MM.1S (cell line): ENCODE measurements at regions not wholly inside any gene's neighbourhood (a gene's known extent, or its start where the extent isn't known, plus 50 kb on each side); places are given as distances from the start of the nearest gene placed in this dataset.

Source experiments
- EZH2 ChIP-seq: fragments of 300-600 bp; sonication (generic); optimal IDR thresholded peaks from 2 replicates; pipeline ENCODE3; 2017; ENCODE audit warnings: low read depth, mild to moderate bottlenecking, antibody characterized with exemption, low read length, mixed read lengths
- EZH2phosphoT487 ChIP-seq: fragments of 300-600 bp; sonication (generic); IDR thresholded peaks from 2 replicates; pipeline ENCODE4 v1.6.1; 2018; ENCODE audit warnings: antibody characterized with exemption, low read length
- TF ChIP-seq, protein P1 (sequence below): fragments of 300-600 bp; sonication (generic); IDR thresholded peaks from 2 replicates; pipeline ENCODE4 v1.5.1; 2016; ENCODE audit warnings: antibody characterized with exemption, low read length, mixed read lengths

DNA sequence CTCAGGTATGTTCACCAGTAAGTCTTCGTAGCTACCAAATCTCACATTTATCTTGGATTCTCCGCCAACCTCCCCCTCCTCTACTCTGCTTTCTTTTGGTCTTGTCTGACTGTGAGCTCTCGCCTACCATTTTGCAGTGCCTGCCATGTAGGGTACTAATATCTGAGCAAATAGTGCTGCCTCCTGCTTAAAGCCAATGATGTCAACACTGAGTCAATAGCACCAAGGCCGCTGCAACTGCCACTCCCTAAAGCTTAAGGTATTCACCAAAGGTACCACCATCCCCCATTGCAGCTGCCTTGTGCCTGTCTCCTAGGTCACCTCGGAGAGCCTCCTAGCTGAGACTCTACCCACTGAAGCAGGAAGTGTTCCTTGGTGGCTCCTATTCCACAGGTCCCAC, 114.8 kb upstream of the FUT8 start:
- TF ChIP-seq, protein P1, sequence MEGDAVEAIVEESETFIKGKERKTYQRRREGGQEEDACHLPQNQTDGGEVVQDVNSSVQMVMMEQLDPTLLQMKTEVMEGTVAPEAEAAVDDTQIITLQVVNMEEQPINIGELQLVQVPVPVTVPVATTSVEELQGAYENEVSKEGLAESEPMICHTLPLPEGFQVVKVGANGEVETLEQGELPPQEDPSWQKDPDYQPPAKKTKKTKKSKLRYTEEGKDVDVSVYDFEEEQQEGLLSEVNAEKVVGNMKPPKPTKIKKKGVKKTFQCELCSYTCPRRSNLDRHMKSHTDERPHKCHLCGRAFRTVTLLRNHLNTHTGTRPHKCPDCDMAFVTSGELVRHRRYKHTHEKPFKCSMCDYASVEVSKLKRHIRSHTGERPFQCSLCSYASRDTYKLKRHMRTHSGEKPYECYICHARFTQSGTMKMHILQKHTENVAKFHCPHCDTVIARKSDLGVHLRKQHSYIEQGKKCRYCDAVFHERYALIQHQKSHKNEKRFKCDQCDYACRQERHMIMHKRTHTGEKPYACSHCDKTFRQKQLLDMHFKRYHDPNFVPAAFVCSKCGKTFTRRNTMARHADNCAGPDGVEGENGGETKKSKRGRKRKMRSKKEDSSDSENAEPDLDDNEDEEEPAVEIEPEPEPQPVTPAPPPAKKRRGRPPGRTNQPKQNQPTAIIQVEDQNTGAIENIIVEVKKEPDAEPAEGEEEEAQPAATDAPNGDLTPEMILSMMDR = no peak
- TF ChIP-seq EZH2 = no peak
- no peak for TF ChIP-seq EZH2phosphoT487
